Fibroblast of lung (primary cell): ENCODE measurements at regions not wholly inside any gene's neighbourhood (a gene's known extent, or its start where the extent isn't known, plus 50 kb on each side); places are given as distances from the start of the nearest gene placed in this dataset.

Experiments
- DNase-seq, 2 donors: peaks; one replicate each; pipeline versions ENCODE4 v3.0.0 to v3.0.0-alpha.2; 2010; ENCODE audit warnings: low read depth in 2 of 2
- H2AFZ ChIP-seq: 2 replicates; pipeline ENCODE4 v1.5.1; 2012; ENCODE audit warnings: low read length, control low read depth, inconsistent platforms
- H3K27ac ChIP-seq: 2 replicates; pipeline ENCODE4 v1.5.1; 2011; ENCODE audit warnings: low read length, control low read depth; ENCODE audit not compliant: insufficient read depth
- H3K27me3 ChIP-seq: 2 replicates; pipeline ENCODE4 v1.5.1; 2011; ENCODE audit warnings: mild to moderate bottlenecking, low read length; ENCODE audit not compliant: control insufficient read depth, insufficient read depth
- H3K36me3 ChIP-seq: 2 replicates; pipeline ENCODE4 v1.5.1; 2011; ENCODE audit warnings: low read length; ENCODE audit not compliant: control insufficient read depth, insufficient read depth
- H3K4me1 ChIP-seq: 2 replicates; pipeline ENCODE4 v1.5.1; 2011; ENCODE audit warnings: low read length; ENCODE audit not compliant: control insufficient read depth, insufficient read depth; ENCODE audit errors: extremely low read depth
- H3K4me2 ChIP-seq: 2 replicates; pipeline ENCODE4 v1.5.1; 2011; ENCODE audit warnings: low read length, control low read depth; ENCODE audit not compliant: insufficient read depth; ENCODE audit errors: extremely low read depth
- H3K4me3 ChIP-seq, 4 experiments: fragments of 200-600 bp in 1 of 4; sonication (generic) in 1 of 4; replicated peaks in 1 of 4; 2 replicates each; pipeline ENCODE4 v1.5.1; 2011 to 2016; ENCODE audit warnings: low read length in 4 of 4, low read depth in 3 of 4, mild to moderate bottlenecking in 3 of 4, control low read depth in 2 of 4, inconsistent platforms in 1 of 4, mixed read lengths in 1 of 4; ENCODE audit not compliant: insufficient read depth in 1 of 4; ENCODE audit errors: control extremely low read depth in 1 of 4
- H3K79me2 ChIP-seq: 2 replicates; pipeline ENCODE4 v1.5.1; 2012; ENCODE audit warnings: mild to moderate bottlenecking, low read length, inconsistent platforms; ENCODE audit not compliant: control insufficient read depth, insufficient read depth
- H3K9ac ChIP-seq: 2 replicates; pipeline ENCODE4 v1.5.1; 2011; ENCODE audit warnings: mild to moderate bottlenecking, low read length, control low read depth; ENCODE audit not compliant: insufficient read depth
- H3K9me3 ChIP-seq: 2 replicates; pipeline ENCODE4 v1.5.1; 2012; ENCODE audit warnings: low read depth, low read length; ENCODE audit not compliant: control insufficient read depth, insufficient read depth
- H4K20me1 ChIP-seq: 2 replicates; pipeline ENCODE4 v1.5.1; 2011; ENCODE audit warnings: low read length; ENCODE audit not compliant: control insufficient read depth, insufficient read depth; ENCODE audit errors: extremely low read depth
- EZH2 ChIP-seq: IDR thresholded peaks from 2 replicates; pipeline ENCODE4 v1.5.1; 2012; ENCODE audit warnings: low read length, control low read depth, mild to moderate bottlenecking; ENCODE audit errors: missing control alignments
- TF ChIP-seq, protein P1 (sequence below), 2 donors: IDR thresholded peaks in 1 of 2; conservative IDR thresholded peaks in 1 of 2; 1 replicate in 1 of 2; 2 replicates in 1 of 2; pipeline ENCODE4 v1.5.1; 2011 to 2012; ENCODE audit warnings: low read length in 2 of 2, control low read depth in 1 of 2, inconsistent platforms in 1 of 2, low read depth in 1 of 2, mild to moderate bottlenecking in 1 of 2

DNA sequence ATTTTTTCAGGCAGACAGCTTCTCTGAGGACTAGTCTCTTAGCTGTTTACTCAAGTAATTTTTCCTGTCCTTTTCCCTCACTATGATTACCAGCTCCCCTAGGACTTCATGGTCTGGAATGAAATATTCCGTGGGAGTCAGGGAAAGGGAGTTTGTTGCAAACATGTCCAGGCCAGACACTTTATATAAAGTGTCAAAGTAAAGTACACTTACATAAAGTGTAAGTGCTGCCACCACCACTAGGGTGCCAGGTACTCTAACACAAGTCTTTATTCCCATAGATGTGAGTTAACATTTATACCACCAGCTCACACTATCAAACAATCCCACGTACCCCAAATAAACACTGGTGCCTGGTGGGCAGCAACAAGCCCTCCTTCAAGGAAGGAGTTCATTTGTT lies 179.8 kb downstream of the SNRPN start:
- Histone ChIP-seq H3K4me2 (no peak overlapping the region), H4K20me1 (no peaks in the 10 kb centered on the region), H3K9me3 (no peaks in the 10 kb centered on the region), H3K9ac (no peak overlapping the region), H3K36me3 (no peaks in the 10 kb centered on the region), H3K27ac (no peak overlapping the region), H3K4me3 (no peak overlapping the region), H3K4me1 (no peaks in the 10 kb centered on the region), H2AFZ (no peak overlapping the region), H3K79me2 (no peaks in the 10 kb centered on the region), H3K27me3 (no peaks in the 10 kb centered on the region)
- peak; percentile 4 to 26 for DNase-seq
- TF ChIP-seq, protein P1, sequence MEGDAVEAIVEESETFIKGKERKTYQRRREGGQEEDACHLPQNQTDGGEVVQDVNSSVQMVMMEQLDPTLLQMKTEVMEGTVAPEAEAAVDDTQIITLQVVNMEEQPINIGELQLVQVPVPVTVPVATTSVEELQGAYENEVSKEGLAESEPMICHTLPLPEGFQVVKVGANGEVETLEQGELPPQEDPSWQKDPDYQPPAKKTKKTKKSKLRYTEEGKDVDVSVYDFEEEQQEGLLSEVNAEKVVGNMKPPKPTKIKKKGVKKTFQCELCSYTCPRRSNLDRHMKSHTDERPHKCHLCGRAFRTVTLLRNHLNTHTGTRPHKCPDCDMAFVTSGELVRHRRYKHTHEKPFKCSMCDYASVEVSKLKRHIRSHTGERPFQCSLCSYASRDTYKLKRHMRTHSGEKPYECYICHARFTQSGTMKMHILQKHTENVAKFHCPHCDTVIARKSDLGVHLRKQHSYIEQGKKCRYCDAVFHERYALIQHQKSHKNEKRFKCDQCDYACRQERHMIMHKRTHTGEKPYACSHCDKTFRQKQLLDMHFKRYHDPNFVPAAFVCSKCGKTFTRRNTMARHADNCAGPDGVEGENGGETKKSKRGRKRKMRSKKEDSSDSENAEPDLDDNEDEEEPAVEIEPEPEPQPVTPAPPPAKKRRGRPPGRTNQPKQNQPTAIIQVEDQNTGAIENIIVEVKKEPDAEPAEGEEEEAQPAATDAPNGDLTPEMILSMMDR (conservative IDR thresholded peaks at IDR 0.05 in 1 of 2, IDR thresholded peaks at IDR 0.05 in 1 of 2; ENCODE audit: low read depth in 1 of 2, low read length in 2 of 2), result no peak
- TF ChIP-seq EZH2, result no peak

DNA sequence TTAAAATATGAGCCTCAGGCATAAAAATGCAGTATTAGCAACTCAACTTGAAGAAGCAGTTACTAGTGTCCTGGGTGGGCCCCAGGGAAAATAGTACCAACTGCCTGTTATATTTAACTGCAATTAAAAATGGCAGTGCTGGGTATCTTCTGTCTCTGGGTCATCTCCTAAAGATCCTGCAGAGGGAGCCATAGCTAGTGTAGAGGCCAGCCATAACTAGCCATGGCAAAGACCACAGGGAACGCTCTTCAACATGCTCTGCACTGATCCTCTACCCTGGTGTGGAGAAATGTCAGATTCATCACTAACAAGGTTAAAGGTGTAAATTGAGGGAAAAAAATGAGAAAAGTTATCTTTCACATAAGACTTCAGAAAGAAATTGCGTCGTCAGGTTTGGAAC lies 181.3 kb downstream of the SNRPN start:
- Histone ChIP-seq H3K27ac (no peak overlapping the region), H3K36me3 (no peaks in the 10 kb centered on the region), H3K79me2 (no peaks in the 10 kb centered on the region), H3K9ac (no peak overlapping the region), H3K27me3 (no peaks in the 10 kb centered on the region), H3K4me3 (no peak overlapping the region), H3K9me3 (no peaks in the 10 kb centered on the region), H3K4me1 (no peaks in the 10 kb centered on the region), H3K4me2 (no peak overlapping the region), H2AFZ (no peak overlapping the region), H4K20me1 (no peaks in the 10 kb centered on the region)
- DNase-seq, result peak in 1 of 2 donors; percentile 28
- TF ChIP-seq EZH2, result no peak
- TF ChIP-seq, protein P1 (conservative IDR thresholded peaks at IDR 0.05 in 1 of 2, IDR thresholded peaks at IDR 0.05 in 1 of 2; ENCODE audit: low read depth in 1 of 2, low read length in 2 of 2), result peak in 1 of 2 donors; percentile 40

DNA sequence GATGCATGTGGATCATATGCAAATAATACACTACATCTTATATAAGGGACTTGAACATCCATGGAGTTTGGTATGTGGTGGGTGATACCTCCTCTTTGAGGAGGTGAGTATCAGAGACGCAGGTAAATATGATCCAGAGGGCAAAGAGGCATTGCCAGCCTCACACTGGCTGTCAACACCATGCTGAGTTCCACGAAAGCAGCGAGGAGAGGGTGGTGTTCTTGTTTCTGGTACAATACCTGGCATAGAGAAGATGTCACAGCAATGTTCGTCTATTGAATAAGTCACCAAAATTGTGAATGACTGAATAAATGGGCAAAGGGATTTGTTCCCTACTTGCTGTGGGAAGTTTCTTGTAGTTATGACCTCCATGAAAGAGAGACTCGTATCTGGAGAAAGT lies 182.2 kb downstream of the SNRPN start:
- TF ChIP-seq EZH2, result no peak
- TF ChIP-seq, protein P1 (conservative IDR thresholded peaks at IDR 0.05 in 1 of 2, IDR thresholded peaks at IDR 0.05 in 1 of 2; ENCODE audit: low read depth in 1 of 2, low read length in 2 of 2), result no peak
- H3K27me3 ChIP-seq, result no peaks in the 10 kb centered on the region

More for the DNA sequence above, 182.2 kb downstream of the SNRPN start:
- no peak for DNase-seq
- no peaks in the 10 kb centered on the region for H3K79me2 ChIP-seq
- H2AFZ ChIP-seq, result no peak overlapping the region
- H3K4me1 ChIP-seq, result no peaks in the 10 kb centered on the region
- no peak overlapping the region for H3K4me2 ChIP-seq
- no peak overlapping the region for H3K9ac ChIP-seq
- no peaks in the 10 kb centered on the region for H3K36me3 ChIP-seq
- no peaks in the 10 kb centered on the region for H4K20me1 ChIP-seq
- H3K9me3 ChIP-seq, result no peaks in the 10 kb centered on the region
- no peak overlapping the region for H3K4me3 ChIP-seq
- H3K27ac ChIP-seq, result no peak overlapping the region
